Activated CD4-positive, alpha-beta T cell treated with anti-CD3 and anti-CD28 coated beads for 48 hours (primary cell): ENCODE measurements at regions not wholly inside any gene's neighbourhood (a gene's known extent, or its start where the extent isn't known, plus 50 kb on each side); places are given as distances from the start of the nearest gene placed in this dataset.
A peak's percentile ranks its signal among the peaks of the same experiment; 100 is the strongest.

Experiments
- DNase-seq: peaks from one replicate; pipeline ENCODE4 v3.0.0-alpha.2; 2020

DNA sequence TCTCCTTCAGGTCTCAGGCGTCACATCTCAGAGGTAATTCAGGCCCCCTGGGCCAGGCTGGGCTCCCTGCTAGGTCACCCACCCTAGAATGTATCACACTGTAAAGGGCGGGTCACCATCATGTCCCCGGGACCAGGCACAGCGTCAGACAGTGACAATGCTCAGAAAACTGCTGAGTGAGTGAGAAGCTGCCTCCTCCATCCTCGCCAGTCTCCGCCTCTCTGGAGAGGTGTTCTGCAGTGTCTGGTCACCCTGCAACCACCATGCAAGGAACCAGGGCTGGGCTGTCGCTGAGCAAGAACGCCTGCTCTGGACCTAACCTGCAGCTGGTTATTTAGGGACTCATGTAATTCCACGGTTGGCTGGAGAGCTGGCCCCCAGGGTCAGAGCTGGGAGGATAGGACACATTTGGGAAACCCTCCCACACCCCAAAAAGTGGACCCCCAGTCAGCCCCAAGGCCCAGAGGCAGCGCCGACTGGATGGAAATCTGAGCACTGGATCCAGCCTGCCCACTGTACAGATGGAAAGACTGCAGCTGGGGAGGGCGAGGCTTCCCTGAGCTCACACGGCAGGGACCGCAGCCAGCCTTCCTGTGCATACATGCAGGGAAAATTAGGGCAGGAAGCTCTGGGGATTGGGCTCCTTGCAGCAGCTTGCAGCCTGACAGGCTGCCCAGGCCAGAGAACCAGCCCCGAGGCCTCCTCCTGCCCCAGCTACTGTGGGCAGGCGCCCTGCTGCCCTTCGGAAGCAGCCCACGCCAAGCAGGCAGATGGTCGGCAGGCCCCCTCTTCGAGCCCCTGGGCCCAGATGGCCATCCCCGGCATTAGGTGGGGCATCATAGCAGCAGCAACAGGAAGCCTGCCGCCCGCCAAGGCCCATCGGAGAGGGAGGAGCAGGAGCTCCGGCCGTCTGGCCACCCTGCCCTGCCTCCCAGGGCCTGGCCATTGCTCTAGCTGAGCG is 105.4 kb upstream of the ZMIZ1 start:
- no peak for DNase-seq

DNA sequence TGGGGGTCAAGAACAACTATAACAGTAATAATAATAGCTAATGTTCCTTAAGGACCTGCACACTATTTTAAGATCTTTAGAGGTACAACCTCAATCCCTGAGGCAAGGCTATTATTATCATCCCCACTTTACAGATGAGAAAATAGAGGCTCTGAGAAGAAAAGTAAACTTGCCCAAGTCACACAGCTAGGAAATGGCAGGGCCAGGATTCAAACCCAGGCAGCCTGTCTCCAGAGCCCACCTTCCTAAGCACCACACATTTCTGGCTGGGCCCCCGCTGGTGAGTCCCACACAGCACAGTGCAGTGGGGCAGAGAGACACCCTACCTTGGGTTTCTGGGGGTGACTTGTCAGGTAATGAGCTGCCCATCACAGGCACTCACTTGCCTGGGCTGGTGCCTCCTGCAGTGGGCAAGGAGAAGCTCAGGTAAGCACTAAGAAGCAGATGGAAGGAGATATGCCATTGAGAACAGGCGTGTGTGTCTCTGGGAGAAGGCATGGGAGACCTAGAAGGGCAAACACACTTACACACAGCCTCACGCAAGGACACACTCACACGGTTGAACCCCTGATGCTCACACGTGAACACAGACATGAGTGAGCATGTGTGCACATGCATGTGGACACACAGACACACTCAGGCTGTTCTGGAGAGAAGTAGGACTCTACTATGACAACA is 104.4 kb upstream of the ZMIZ1 start:
- no peak for DNase-seq

DNA sequence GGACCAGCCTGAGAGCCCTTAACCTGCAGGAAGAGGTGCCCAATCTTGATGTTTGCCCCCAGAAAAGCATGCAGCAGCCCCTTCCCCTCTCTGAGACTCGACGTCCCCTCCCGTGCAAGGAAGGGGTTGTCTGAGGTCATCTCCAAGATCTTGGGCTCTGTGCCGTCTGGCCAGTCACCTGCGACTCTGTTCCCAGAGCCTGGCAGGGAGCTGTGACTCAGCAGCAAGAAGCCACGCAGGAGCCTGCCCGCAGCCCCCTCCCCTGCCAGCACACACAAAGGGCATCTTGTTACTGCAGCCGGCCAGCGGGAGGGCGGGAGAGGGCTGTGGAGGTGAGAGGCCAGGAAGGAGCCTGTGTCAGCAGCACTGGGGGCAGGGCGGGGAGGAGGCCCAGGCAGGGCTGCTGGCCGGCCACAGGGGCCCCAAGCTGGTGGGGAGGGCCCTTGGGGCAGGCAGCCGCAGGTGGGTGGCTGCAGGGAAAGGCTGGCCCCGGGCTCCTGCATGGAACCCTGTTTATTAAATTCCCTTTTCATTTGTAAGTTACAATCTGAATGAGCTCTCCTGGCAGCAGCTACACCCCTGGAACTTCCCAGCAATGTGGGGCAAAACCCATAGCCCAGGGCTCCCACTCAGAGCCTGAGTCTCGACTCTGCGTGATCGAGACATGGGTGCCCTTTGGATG is 103.7 kb upstream of the ZMIZ1 start:
- DNase-seq: no peak

DNA sequence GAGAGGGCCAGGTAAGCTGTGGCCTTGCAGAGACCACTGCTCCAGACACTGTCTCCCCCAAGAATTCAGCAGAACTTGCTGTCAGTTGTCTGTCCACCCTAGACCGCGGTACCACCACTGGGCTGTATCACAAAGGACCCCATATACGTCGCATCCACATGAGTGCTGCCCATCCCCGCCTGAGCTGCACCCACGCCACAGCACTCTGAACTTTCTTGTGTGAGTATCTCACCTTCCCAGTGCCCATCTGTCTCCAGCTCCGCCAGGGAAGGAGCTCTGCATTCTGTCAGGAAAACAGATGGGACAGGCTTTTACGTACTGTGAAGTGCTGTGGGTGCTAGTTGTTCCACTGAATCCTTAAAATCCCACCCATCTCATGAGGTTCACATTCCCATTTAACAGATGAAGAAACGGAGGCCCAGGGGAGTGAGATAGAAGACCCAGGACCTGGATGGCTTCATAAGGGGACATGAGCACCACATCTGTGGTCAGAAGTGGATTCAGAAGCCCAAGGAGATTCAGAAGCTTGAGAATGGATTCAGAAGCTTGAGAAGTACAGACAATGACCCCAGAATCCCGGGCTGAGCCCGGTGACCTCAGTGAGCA is 102.5 kb upstream of the ZMIZ1 start:
- DNase-seq: no peak

DNA sequence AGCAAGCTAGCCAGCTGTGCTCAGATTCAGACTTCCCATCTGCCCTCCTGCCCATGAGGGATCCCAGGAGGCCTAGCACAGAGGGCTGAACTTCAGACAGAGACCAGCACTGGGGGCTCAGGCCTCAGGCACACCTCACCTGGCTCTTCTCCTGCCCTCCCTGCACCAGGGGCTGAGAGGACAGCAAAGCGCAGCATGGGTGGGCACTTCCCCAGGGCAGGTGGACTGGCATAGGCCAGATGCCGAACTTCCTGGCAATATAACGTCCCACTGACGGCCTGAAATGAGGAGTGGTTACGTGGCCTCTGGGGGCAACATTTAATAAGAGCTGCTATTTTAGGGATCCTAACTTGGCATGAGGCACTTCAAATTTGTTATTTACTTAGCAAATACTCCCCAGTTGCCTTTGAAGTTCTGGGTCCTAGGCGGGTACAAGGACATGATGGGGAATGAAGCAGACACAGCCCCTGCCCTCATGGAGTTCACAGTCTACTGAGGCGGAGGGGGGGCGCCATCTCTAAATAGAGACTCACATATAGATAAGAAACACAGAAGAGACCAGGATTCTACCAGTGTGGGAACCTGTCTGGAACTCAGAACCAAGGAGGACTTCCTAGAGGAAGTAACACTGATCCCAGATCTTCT is 101.8 kb upstream of the ZMIZ1 start:
- no peak for DNase-seq

DNA sequence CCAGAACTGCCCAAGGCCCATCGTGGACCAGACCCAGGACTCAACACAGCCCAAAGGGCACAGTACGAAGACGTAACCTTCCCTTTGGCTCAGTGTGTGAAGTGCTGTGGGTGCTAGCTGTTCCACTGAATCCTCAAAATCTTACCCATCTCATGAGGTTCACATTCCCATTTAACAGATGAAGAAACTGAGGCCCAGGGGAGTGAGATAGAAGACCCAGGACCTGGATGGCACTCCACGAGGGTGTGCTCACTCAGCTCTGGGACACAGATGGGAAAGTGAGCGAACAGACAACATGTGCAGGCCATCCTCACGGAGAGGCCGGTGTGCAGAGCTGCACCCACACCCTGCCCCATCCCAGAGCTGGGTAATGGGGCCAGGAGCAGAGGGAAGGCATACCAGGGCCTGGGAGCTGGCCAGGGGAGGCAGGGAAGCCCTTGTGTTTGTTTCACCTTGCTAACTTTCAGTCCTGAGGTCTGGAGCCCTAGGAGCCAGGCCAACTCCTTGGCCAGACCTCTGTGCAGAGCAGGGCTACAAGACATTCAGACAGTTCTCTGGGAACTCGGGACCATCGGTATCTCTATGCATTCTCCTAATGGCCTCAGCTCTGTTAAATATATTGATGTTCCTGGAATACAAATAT is 100.3 kb upstream of the ZMIZ1 start:
- DNase-seq: no peak

DNA sequence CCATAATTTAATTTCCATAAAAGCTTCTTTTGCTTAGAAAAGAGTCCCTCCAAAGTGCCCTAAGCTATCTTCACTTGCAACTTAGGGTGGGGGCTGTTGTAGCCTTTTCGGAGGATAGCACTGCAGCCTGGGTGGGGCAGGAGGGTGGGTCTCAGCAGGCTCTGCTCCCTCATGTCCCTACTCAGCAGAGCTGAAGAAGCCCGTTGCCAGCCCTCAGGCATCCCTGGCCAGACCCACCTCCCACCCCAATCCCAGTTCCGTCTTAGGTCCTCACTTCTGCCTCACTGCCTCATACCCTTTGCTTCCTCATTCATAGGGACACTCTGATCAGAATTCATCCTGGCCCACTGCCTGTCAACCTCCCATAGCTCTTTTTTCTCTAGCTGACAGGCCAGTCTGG is 99.8 kb upstream of the ZMIZ1 start:
- no peak for DNase-seq

DNA sequence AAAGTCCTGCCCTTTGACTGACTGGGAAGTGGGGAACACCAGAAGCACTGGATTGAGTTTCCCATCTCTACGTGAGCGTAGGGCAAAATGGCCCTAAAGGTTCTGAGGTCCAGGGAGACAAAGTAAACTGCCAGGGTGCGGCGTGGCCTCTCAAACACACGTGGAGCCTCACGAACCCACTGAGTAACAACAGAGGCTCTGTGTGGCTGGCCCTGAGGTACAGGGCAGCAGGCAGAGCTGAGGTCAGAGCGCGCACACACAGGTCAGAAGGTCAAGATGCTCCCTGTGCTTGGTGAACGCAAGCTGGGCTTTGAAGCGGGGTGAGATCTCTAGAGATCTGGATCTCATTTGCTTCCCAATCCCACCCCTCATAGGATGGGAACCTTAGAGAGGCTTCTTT is 99.0 kb upstream of the ZMIZ1 start:
- DNase-seq: no peak

DNA sequence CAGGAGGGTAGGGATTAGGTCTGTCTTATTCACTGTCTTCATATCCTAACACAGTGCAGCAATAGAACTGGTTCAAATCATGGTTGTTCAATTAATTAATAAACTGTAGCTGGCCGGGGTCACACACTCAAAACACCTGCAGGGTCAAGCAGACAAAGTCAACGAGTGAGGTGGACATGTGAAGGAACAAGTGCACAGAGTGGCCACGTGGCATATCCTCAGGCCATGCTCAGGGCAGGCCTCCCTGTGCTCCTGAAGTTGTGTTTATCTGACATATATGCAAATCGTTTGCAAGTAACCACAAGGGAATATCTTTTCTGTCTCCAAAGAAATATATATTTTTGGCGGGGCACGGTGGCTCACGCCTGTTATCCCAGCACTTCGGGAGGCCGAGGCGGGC is 98.5 kb upstream of the ZMIZ1 start:
- no peak for DNase-seq

DNA sequence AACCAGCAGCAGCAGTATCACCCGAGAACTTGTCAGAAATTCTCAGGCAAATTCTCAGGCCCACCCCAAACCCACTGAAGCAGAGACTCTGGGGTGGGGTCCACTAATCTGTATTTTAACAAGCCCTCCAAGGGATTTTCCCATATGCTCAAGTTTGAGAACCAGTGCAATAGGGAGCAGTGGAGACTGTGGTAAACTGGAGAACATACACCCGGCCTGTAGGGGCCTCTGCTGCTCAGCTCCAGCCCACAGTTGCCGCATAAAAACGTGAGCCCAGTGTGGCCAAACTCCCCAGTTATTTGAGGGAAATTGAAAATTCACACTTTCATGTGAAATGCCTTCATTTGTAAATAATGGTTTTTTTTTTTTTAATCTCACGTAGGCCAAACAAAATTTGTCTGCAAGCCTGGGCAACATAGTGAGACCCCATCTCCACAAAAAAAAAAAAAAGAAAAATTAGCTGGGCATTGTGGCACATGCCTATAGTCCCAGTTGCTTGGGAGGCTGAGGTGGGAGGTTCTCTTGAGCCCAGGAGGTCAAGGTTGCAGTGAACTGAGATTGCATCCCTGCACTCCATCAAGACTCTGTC is 97.6 kb upstream of the ZMIZ1 start:
- no peak for DNase-seq

DNA sequence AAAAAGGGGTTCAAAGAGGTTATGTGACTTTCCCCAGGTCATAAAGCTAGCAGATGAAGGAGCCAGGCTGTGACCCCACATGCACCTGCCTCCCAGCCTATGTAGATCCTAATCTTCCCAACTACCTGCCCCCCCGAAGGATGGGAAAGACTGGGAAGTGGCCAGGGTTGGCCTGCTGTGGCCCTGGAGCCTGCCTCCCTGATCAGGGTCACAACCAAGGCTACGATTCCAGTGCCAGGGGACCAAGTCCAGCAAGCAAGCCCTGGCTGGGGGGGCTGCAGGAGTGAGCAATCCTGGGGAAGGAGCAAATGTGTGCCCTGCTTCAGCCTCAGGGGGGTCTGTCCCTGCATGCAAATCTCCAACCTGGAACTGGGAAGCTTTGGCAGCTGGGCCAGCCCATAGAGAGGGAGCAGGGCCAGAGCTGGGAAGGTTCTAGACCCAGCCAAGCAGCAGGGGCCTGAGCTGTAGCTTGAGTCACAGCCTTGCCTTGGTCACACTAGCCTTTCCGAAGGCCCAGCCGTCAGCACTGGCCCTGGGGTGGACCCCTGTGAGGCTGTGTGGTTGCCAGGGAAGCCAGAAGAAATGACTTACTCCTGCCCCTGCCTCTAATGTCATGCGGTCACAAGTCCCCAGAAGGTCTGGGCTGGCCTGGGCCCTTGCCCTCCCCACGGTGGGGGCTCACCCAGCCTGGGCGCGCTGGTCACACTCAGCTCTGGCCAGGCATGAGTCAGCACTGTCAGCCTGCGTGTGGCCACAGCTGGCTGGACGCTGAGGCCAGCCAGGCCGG is 96.4 kb upstream of the ZMIZ1 start:
- no peak for DNase-seq

DNA sequence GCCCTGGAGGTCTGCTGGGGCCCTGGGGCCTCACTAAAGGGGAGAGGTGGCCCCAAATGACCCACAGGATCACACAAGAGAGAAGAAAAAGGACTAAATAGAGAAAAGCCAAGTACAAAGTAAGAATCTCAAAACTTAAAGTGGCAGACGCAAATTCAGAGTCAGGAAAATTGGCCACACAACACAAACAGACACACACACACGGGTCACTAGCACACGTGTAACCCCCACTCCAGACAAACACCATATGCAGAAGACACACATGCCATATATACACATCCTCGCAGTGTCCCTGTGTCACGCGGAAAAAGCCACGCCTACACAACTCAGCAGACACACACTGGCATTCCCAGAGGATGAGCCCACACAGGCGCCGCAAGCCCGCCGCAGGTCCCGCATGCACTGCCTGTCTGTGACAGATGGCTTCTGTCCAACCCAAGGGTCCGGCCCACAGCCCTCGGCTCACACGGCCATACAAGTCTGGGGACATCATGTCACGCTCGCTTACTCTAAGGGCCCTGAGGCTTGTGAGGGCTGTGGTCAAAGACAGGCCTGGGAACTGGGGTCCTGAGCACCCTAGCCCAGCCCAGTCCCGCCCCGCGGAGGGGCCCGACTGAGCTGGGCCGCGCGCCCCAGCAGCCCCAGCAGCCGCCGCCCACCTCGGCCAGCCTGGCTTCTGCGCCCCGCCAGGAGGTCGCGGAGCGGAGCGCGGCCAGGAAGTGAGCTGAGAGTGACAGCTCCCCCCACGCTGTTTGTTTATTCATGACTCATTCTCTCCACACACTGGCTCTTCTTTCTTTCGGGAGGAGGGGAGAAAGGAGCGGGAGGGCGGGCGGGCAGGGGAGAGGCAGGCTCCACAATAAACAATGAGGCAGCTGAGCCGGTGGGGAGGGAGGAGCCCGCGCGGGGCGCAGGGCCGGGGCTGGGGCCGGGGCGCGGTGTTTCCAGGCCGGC is 95.5 kb upstream of the ZMIZ1 start:
- DNase-seq: peak; percentile 75

DNA sequence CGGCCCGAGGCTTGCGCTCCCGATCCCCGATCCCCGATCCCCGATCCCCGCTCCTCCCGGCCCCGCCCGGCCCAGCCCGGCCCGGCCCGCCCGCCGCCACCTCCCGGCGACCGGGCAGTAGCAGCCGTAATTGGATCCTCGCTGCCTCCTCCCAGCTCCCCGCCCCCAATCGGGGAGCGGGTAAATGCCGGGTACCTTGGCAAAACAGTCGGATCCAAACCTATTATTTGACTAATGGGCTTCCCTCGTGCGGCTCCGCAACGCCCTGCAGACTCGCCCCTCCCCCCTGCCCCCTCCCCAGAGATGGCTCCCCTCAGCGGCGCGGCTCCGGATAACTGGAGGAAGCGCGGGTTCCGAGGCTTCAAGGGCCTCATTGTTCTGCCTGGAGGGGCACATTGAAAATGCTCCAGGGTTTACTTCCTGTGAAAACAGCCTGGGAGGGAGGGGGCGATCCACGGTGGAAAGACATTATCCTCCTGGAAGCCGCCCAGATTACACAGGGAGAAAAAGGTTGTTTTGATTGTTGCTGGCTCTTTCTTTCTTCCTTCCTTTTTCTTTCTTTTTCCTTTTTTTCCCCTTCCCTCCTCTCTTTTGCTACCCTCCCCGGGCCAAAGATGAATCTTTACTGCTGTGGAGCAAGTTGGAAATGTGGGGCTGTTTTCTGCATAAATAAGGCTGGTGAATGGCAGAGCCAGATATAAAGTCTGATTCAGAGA is 94.7 kb upstream of the ZMIZ1 start:
- DNase-seq: peak; percentile 57

DNA sequence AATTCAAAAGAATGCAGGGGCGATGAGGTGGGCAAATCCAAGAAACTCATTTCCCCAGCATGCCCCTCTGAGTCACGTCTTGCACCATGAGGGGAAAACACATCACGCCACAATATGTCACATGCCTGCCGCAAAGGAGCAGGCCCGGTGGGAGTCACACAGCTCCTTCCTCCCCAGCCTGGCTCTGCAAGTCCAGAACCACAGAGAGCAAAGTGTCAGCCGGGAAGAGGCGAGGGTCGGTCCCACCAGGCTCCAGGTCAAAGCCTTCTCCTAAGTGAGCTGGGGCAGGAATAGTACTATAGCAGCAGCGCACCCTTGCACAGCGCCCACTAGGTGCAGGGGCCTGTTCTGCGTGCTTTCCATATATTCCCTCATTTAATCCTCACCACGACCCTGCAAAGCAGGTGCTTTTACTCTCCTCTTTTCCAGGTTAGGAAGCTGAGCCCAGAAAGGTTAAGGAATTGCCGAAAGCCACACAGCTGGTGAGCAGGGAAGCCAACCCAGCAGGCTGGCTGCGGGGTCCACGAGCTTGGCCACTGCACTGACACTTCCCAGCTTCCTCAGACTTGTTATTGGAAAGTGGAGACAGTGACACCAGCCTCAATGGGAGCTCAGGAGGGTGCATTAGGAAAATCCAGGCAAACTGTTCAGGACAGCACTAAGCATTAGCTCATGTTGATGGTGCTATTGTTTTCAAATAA is 94.0 kb upstream of the ZMIZ1 start:
- DNase-seq: peak; percentile 81

DNA sequence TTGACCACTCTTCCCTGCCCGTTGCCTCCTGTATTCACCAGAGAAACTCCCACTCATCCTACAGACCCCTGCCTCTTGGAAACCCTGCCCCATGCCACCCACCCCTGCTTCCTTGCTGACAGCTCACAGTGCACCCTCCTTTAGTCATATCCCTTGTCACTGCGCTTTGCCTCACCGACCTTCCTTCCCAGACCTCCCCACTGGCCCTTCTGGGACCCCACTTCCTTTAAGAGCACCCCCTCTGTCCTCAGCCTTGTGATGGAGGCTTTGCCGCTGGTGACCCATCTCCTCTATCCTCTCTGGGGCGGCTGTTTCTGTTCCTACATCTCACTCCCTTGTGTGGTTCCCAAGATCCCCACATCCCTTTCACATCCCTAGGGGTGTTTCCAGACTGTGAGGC is 92.8 kb upstream of the ZMIZ1 start:
- no peak for DNase-seq

DNA sequence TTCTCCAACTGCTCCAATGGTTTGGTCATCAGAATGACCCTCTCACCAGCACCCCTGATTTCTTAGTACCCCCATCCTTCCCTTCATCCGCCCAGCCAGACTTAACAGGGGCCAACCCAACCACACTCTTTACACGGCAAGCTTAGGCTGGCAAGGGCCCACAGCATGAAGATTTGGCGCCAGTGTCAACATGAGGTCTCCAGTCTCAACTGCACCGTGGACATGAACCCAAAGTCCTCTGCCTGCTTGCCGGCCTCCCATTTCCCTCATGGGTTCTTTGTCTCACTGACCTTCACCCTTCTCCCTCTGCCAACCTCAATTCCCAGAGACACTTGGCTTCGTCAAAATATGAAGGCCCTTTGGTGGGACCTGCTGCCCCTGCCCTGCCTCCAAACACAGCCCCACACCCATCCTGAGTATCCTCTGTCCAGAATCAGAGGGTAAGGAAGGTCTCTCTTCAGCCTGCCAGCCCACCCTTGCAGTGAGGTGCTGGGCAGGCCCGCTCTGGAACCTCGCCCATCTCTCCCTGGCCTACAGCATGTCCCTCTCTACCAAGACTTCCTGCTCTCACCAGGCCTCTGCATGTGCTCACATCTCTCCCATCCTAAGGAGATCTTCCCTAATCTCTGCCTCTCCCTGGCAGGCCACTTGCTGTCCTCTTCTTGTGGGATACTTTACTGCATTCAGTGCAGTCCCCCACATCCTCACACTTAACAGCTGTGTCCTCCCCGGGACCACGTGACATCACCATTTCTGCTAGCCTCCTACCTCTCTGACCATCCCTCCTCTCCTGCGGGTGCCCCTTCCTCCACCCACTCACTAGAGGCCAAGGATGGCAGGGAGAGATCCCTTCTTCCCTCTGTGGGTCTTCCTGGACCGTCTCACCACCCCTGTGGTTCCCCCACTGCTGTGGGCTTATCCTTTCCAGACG is 91.7 kb upstream of the ZMIZ1 start:
- DNase-seq: no peak

DNA sequence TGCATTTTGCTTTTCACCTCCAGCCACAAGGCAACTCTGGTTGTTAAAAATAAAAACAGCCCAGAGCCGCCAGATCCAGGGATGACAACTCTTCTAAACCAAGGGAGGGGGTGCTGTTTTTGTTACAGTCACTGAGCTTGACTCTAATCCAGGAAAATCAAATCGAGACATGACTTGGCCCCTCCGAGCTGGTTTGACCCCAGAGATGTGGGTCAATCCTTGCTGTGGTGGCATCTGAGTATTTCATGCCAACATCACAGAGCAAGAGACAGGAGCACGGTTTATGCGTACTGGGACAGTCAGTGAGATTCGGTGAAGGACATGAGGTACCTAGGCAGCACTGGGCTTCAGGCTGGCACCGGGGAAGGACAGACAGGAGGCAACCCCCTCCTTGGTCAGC is 88.8 kb upstream of the ZMIZ1 start:
- no peak for DNase-seq
